ENCODE measurements at regions not wholly inside any gene's neighbourhood (a gene's known extent, or its start where the extent isn't known, plus 50 kb on each side); places are given as distances from the start of the nearest gene placed in this dataset.

DNA sequence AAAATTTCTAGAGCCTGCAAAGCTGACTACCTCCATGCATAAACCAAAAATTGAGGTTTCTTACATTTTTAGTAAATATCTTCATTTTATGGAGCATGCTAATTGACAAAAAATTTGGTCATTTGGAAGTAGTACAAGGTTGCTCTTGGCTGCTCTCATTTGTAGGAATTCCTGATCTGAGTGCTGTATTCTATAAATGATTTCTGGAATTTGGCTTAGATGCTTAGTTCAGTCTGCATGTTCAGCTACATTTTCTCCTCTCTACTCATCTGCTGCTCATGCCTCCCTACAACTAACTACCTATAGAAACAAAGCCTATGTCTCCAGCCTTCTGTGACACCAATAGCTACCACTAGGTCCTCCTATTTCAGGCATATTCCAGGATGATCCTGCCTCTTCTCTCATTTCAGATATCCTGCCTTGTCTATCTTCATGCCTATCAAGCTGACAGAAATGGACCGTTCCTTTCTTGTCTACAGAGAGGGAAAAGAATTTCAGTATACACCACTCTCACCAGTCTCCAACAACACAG is 901.1 kb downstream of the TBL1XR1 start:
- Histone ChIP-seq H3K27me3 (no peaks in the 10 kb centered on the region), H3K4me3 (no peak overlapping the region), H3K9me3 (replicated peaks in 1 of 3) (no peaks in the 10 kb centered on the region), H3K36me3 (replicated peaks in 1 of 2) (no peaks in the 10 kb centered on the region), H3K27ac (no peak overlapping the region), H3K4me1 (replicated peaks in 1 of 2) (no peaks in the 10 kb centered on the region)
- no peak for DNase-seq
- intact Hi-C loops (cut with DNase I) = no loop called here
- 83 to 90% (median 89%) methylated on average over 1 of the region's 1 CpG for WGBS, 4 donors
- TF ChIP-seq POLR2A (IDR thresholded peaks at IDR 0.05) = no peak
- TF ChIP-seq CTCF (IDR thresholded peaks at IDR 0.05) = no peak

- DNase-seq = no peak
- intact Hi-C loops (cut with DNase I) = no loop called here
- no peaks in the 10 kb centered on the region for H3K36me3 ChIP-seq (replicated peaks in 1 of 2)
- H3K4me3 ChIP-seq = no peak overlapping the region
- 67 to 85% (median 73%) methylated on average over 2 of the region's 2 CpGs for WGBS, 4 donors
- H3K27me3 ChIP-seq = no peaks in the 10 kb centered on the region
- no peak overlapping the region for H3K27ac ChIP-seq
- H3K9me3 ChIP-seq (replicated peaks in 1 of 3) = peaks cover 0 to 9% (median 0%) of the 10 kb centered on the region in 3 donors
- H3K4me1 ChIP-seq (replicated peaks in 1 of 2) = no peaks in the 10 kb centered on the region
- TF ChIP-seq CTCF (IDR thresholded peaks at IDR 0.05) (no peak), POLR2A (IDR thresholded peaks at IDR 0.05) (no peak)
Measured at GRCh38 chr3:176293276-176293675, 904.0 kb downstream of the TBL1XR1 start.

DNA sequence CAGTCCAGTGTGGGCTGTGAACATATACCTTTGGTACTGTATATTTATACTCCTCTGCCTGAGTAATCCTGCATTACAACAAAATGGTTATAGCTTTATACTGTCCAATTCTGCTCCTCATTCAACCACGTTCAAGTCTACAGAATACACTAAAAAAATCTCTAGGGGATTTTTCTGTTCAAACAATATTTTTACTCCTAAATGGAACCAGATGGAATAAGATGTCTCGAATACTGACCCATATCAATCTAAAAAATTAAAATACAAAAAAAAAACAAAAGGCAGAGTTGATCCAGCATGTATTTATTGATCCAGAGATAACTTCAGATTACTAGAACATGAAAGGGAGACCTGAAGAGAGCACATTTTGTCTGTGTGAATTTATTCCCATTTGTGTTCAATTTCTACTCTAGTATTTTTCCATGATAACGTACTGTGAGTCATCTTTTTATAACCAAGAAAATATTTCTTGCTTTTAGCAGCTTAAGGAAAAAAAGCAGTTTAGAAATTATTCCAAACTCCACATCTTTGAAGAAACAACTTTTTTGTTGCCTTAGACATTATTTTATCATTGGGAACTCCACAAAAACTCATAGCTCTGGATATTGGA is 910.7 kb downstream of the TBL1XR1 start:
- TF ChIP-seq POLR2A (IDR thresholded peaks at IDR 0.05) (no peak), CTCF (IDR thresholded peaks at IDR 0.05) (no peak)
- H3K4me3 ChIP-seq = peak overlapping the region in 1 of 4 donors; percentile 22
- H3K36me3 ChIP-seq (replicated peaks in 1 of 2) = no peaks in the 10 kb centered on the region
- 37 to 55% (median 46%) methylated on average over 3 of the region's 3 CpGs for WGBS, 4 donors
- no peak overlapping the region for H3K27ac ChIP-seq
- peaks cover 0 to 9% (median 0%) of the 10 kb centered on the region in 3 donors for H3K9me3 ChIP-seq (replicated peaks in 1 of 3)
- H3K4me1 ChIP-seq (replicated peaks in 1 of 2) = no peaks in the 10 kb centered on the region
- no peaks in the 10 kb centered on the region for H3K27me3 ChIP-seq
- intact Hi-C loops (cut with DNase I) = no loop called here
- no peak for DNase-seq

GRCh38 chr3:176275538-176275937 is 921.7 kb downstream of the TBL1XR1 start:
- WGBS, 4 donors = 84 to 93% (median 88%) methylated on average over 3 of the region's 3 CpGs

More at GRCh38 chr3:176275538-176275937, 921.7 kb downstream of the TBL1XR1 start:
- Histone ChIP-seq H3K36me3 (replicated peaks in 1 of 2) (no peaks in the 10 kb centered on the region), H3K27me3 (no peaks in the 10 kb centered on the region), H3K4me3 (no peak overlapping the region), H3K27ac (no peak overlapping the region), H3K9me3 (replicated peaks in 1 of 3) (no peaks in the 10 kb centered on the region), H3K4me1 (replicated peaks in 1 of 2) (no peaks in the 10 kb centered on the region)
- no peak for DNase-seq
- TF ChIP-seq POLR2A (IDR thresholded peaks at IDR 0.05) (no peak), CTCF (IDR thresholded peaks at IDR 0.05) (no peak)
- intact Hi-C loops (cut with DNase I) = no loop called here
